MM.1S (cell line): ENCODE measurements at regions not wholly inside any gene's neighbourhood (a gene's known extent, or its start where the extent isn't known, plus 50 kb on each side); places are given as distances from the start of the nearest gene placed in this dataset.

Experiments
- DNase-seq: peaks from one replicate; pipeline ENCODE4 v3.0.0-alpha.2; 2015
- H2AFZ ChIP-seq: fragments of 300-600 bp; sonication (generic); 2 replicates; pipeline ENCODE4 v1.6.0; 2016; ENCODE audit warnings: antibody characterized with exemption, low read length
- H3F3A ChIP-seq: fragments of 300-600 bp; sonication (generic); 2 replicates; pipeline ENCODE4 v1.6.1; 2016; ENCODE audit warnings: mild to moderate bottlenecking, antibody characterized with exemption, low read length, moderate library complexity, mixed read lengths; ENCODE audit not compliant: insufficient read depth
- H3K27ac ChIP-seq: fragments of 300-600 bp; sonication (generic); 2 replicates; pipeline ENCODE4 v1.5.1; 2016; ENCODE audit warnings: mild to moderate bottlenecking, low read length
- H3K27me3 ChIP-seq: fragments of 300-600 bp; sonication (generic); replicated peaks from 2 replicates; pipeline ENCODE4 v1.6.0; 2016; ENCODE audit warnings: low read length; ENCODE audit not compliant: insufficient read depth
- H3K36me3 ChIP-seq: fragments of 300-600 bp; sonication (generic); replicated peaks from 2 replicates; pipeline ENCODE4 v1.6.1; 2016; ENCODE audit warnings: mild to moderate bottlenecking, low read length, mixed read lengths; ENCODE audit not compliant: insufficient read depth
- H3K4me1 ChIP-seq: fragments of 300-600 bp; sonication (generic); 2 replicates; pipeline ENCODE4 v1.6.1; 2016; ENCODE audit warnings: low read length, mixed read lengths
- H3K4me2 ChIP-seq: fragments of 300-600 bp; sonication (generic); 2 replicates; pipeline ENCODE4 v1.6.0; 2016; ENCODE audit warnings: low read depth, low read length
- H3K4me3 ChIP-seq: fragments of 300-600 bp; sonication (generic); 2 replicates; pipeline ENCODE4 v1.5.1; 2016; ENCODE audit warnings: low read length, mixed read lengths
- H3K79me2 ChIP-seq: fragments of 300-600 bp; sonication (generic); 2 replicates; pipeline ENCODE4 v1.6.1; 2016; ENCODE audit warnings: mixed run types, low read length, mixed read lengths
- H3K9ac ChIP-seq: fragments of 300-600 bp; sonication (generic); 2 replicates; pipeline ENCODE4 v1.6.1; 2016; ENCODE audit warnings: low read length, mixed read lengths
- H3K9me2 ChIP-seq: fragments of 300-600 bp; sonication (generic); replicated peaks from 2 replicates; pipeline ENCODE4 v1.6.1; 2016; ENCODE audit warnings: mild to moderate bottlenecking, low read length, mixed read lengths; ENCODE audit not compliant: insufficient read depth
- H3K9me3 ChIP-seq: fragments of 300-600 bp; sonication (generic); replicated peaks from 2 replicates; pipeline ENCODE4 v1.6.1; 2016; ENCODE audit warnings: mild to moderate bottlenecking, low read length, mixed read lengths; ENCODE audit not compliant: insufficient read depth
- H4K20me1 ChIP-seq: fragments of 300-600 bp; sonication (generic); 2 replicates; pipeline ENCODE4 v1.6.1; 2016; ENCODE audit warnings: mild to moderate bottlenecking, low read length, moderate library complexity, mixed read lengths; ENCODE audit not compliant: insufficient read depth
- CTCF ChIP-seq: fragments of 300-600 bp; sonication (generic); IDR thresholded peaks from 2 replicates; pipeline ENCODE4 v1.5.1; 2016; ENCODE audit warnings: antibody characterized with exemption, low read length, mixed read lengths
- EZH2 ChIP-seq: fragments of 300-600 bp; sonication (generic); optimal IDR thresholded peaks from 2 replicates; pipeline ENCODE3; 2017; ENCODE audit warnings: low read depth, mild to moderate bottlenecking, antibody characterized with exemption, low read length, mixed read lengths
- EZH2phosphoT487 ChIP-seq: fragments of 300-600 bp; sonication (generic); IDR thresholded peaks from 2 replicates; pipeline ENCODE4 v1.6.1; 2018; ENCODE audit warnings: antibody characterized with exemption, low read length

GRCh38 chr10:88194961-88195367 is 331.5 kb downstream of the PTEN start:
- Histone ChIP-seq H3K4me1 (no peaks in the 10 kb centered on the region), H3K9me2 (no peaks in the 10 kb centered on the region), H3K27me3 (no peaks in the 10 kb centered on the region), H3K4me2 (no peak overlapping the region), H3K9ac (no peak overlapping the region), H3K27ac (no peak overlapping the region), H4K20me1 (no peaks in the 10 kb centered on the region), H3F3A (no peaks in the 10 kb centered on the region), H3K4me3 (no peak overlapping the region), H3K36me3 (no peaks in the 10 kb centered on the region), H3K79me2 (no peaks in the 10 kb centered on the region), H3K9me3 (no peaks in the 10 kb centered on the region), H2AFZ (no peak overlapping the region)
- TF ChIP-seq CTCF: no peak
- TF ChIP-seq EZH2phosphoT487: no peak
- TF ChIP-seq EZH2: no peak
- no peak for DNase-seq

GRCh38 chr10:88195841-88196240 is 332.4 kb downstream of the PTEN start:
- no peak for DNase-seq

GRCh38 chr10:88196291-88196690 is 332.9 kb downstream of the PTEN start:
- no peaks in the 10 kb centered on the region for H3K36me3 ChIP-seq
- H3K4me2 ChIP-seq: no peak overlapping the region

More at GRCh38 chr10:88195841-88196240, 332.4 kb downstream of the PTEN start:
- Histone ChIP-seq H3K4me1 (no peaks in the 10 kb centered on the region), H3K4me2 (no peak overlapping the region), H4K20me1 (no peaks in the 10 kb centered on the region), H2AFZ (no peak overlapping the region), H3K9ac (no peak overlapping the region), H3F3A (no peaks in the 10 kb centered on the region), H3K79me2 (no peaks in the 10 kb centered on the region), H3K36me3 (no peaks in the 10 kb centered on the region), H3K4me3 (no peak overlapping the region), H3K27me3 (no peaks in the 10 kb centered on the region), H3K27ac (no peak overlapping the region), H3K9me2 (no peaks in the 10 kb centered on the region), H3K9me3 (no peaks in the 10 kb centered on the region)
- no peak for TF ChIP-seq EZH2
- no peak for TF ChIP-seq EZH2phosphoT487

More at GRCh38 chr10:88196291-88196690, 332.9 kb downstream of the PTEN start:
- H3K27ac ChIP-seq: no peak overlapping the region
- H3F3A ChIP-seq: no peaks in the 10 kb centered on the region
- no peaks in the 10 kb centered on the region for H3K79me2 ChIP-seq
- H3K27me3 ChIP-seq: no peaks in the 10 kb centered on the region
- H3K9me2 ChIP-seq: no peaks in the 10 kb centered on the region
- DNase-seq: no peak
- H3K9me3 ChIP-seq: no peaks in the 10 kb centered on the region
- no peak overlapping the region for H3K9ac ChIP-seq
- H3K4me1 ChIP-seq: no peaks in the 10 kb centered on the region
- H3K4me3 ChIP-seq: no peak overlapping the region
- no peak overlapping the region for H2AFZ ChIP-seq
- no peaks in the 10 kb centered on the region for H4K20me1 ChIP-seq
- no peak for TF ChIP-seq EZH2
- TF ChIP-seq EZH2phosphoT487: no peak
- no peak for TF ChIP-seq CTCF
